ES-I3 (cell line): ENCODE measurements at regions not wholly inside any gene's neighbourhood (a gene's known extent, or its start where the extent isn't known, plus 50 kb on each side); places are given as distances from the start of the nearest gene placed in this dataset.

Experiments used
- H3K36me3 ChIP-seq: 2 replicates; pipeline ENCODE4 v1.6.1; 2013; ENCODE audit warnings: mild to moderate bottlenecking, low read length, control low read depth, moderate library complexity; ENCODE audit not compliant: insufficient read depth
- H3K4me1 ChIP-seq: 2 replicates; pipeline ENCODE4 v1.6.1; 2013; ENCODE audit warnings: mild to moderate bottlenecking, control low read depth, low read length; ENCODE audit not compliant: insufficient read depth
- H3K9ac ChIP-seq: 2 replicates; pipeline ENCODE4 v1.6.1; 2013; ENCODE audit warnings: low read depth, mild to moderate bottlenecking, low read length, moderate library complexity
- H3K9me3 ChIP-seq: 2 replicates; pipeline ENCODE4 v1.6.1; 2013; ENCODE audit warnings: mild to moderate bottlenecking, low read length, moderate library complexity; ENCODE audit not compliant: control insufficient read depth, insufficient read depth

- Histone ChIP-seq H3K4me1 (no peaks in the 10 kb centered on the region), H3K36me3 (no peaks in the 10 kb centered on the region)
These were observed 228.7 kb upstream of the ASIC2 start for GRCh38 chr17:33521784-33522183.

DNA sequence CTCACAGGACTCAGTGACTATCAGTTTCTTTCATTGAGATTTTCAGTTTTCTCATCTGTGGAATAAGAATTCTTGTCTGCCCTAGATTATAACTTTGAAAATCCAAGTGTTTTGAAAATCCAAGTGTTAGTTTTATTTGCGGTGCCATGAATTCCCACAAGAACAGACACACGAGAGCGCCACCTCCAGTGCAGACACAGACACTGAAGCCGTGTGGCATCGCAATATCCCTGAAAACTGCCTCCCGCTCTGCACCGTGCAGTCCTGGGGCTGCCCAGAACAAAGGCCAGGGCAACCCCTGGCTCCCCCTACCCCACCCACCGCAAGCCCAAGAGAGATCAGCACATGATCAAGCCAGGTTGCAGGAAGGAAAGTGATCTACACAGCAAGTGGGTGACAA lies 229.5 kb upstream of the ASIC2 start:
- H3K36me3 ChIP-seq = no peaks in the 10 kb centered on the region
- H3K9me3 ChIP-seq = no peaks in the 10 kb centered on the region
- no peaks in the 10 kb centered on the region for H3K4me1 ChIP-seq
- H3K9ac ChIP-seq = no peak overlapping the region

More at GRCh38 chr17:33521784-33522183, 228.7 kb upstream of the ASIC2 start:
- Histone ChIP-seq H3K9ac (no peak overlapping the region), H3K9me3 (no peaks in the 10 kb centered on the region)

GRCh38 chr17:33523577-33523981 lies 230.5 kb upstream of the ASIC2 start:
- no peaks in the 10 kb centered on the region for H3K9me3 ChIP-seq
- no peak overlapping the region for H3K9ac ChIP-seq
- no peaks in the 10 kb centered on the region for H3K4me1 ChIP-seq
- no peaks in the 10 kb centered on the region for H3K36me3 ChIP-seq

- H3K36me3 ChIP-seq = no peaks in the 10 kb centered on the region
- no peak overlapping the region for H3K9ac ChIP-seq
- H3K4me1 ChIP-seq = no peaks in the 10 kb centered on the region
- no peaks in the 10 kb centered on the region for H3K9me3 ChIP-seq
These were observed 232.1 kb upstream of the ASIC2 start for GRCh38 chr17:33525186-33525585.

DNA sequence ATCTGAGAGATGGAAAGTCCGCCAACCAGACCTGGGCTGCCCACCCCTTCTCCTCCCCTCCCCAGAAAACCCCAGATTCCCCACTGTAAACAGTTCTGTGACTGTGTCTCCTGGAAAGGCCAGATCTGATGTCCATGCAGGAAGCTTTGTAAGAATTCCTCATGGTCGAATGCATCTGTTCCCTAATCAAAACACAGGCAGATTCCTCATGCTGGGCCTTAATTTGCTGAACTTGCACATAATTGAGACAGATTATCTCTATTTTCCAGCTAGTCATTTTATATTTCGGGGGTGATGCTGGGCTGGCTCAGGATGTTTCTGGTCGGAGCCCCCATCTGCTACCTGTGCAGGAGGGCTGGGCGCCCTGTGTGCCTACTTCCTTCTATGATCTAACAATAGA lies 233.6 kb upstream of the ASIC2 start:
- H3K9me3 ChIP-seq = no peaks in the 10 kb centered on the region
- H3K9ac ChIP-seq = no peak overlapping the region
- H3K4me1 ChIP-seq = no peaks in the 10 kb centered on the region
- H3K36me3 ChIP-seq = no peaks in the 10 kb centered on the region

- H3K9ac ChIP-seq = no peak overlapping the region
- H3K36me3 ChIP-seq = no peaks in the 10 kb centered on the region
- no peaks in the 10 kb centered on the region for H3K9me3 ChIP-seq
- no peaks in the 10 kb centered on the region for H3K4me1 ChIP-seq
These were observed 234.2 kb upstream of the ASIC2 start for GRCh38 chr17:33527290-33527689.

- H3K36me3 ChIP-seq = no peaks in the 10 kb centered on the region
These were observed 235.8 kb upstream of the ASIC2 start for GRCh38 chr17:33528846-33529245.

GRCh38 chr17:33529816-33530215 lies 236.7 kb upstream of the ASIC2 start:
- Histone ChIP-seq H3K36me3 (no peaks in the 10 kb centered on the region), H3K9ac (no peak overlapping the region), H3K9me3 (no peaks in the 10 kb centered on the region), H3K4me1 (no peaks in the 10 kb centered on the region)

More at GRCh38 chr17:33528846-33529245, 235.8 kb upstream of the ASIC2 start:
- H3K9me3 ChIP-seq = no peaks in the 10 kb centered on the region
- no peaks in the 10 kb centered on the region for H3K4me1 ChIP-seq
- no peak overlapping the region for H3K9ac ChIP-seq

DNA sequence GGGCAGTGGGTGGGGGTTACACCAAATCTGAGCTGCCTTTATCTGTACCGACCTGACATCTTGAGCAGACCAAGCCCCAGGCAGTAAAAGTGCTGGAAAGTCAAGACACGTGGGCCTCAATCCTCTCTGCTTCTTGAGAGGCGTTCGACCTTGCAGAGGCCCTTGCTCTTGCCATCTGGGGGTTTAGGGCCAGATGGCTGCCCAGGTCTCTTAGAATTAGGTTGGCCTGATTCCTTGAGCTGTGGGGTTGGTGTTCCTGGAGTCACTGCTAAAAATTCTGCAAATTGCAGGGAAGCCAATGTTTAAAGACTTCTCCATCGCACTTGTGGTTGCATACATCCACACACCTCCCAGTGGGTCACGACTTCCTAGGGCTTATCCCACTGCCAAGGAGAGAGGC lies 238.2 kb upstream of the ASIC2 start:
- Histone ChIP-seq H3K9me3 (no peaks in the 10 kb centered on the region), H3K4me1 (no peaks in the 10 kb centered on the region), H3K9ac (no peak overlapping the region), H3K36me3 (no peaks in the 10 kb centered on the region)

- Histone ChIP-seq H3K9me3 (no peaks in the 10 kb centered on the region), H3K4me1 (no peaks in the 10 kb centered on the region), H3K9ac (no peak overlapping the region), H3K36me3 (no peaks in the 10 kb centered on the region)
These were observed 241.0 kb upstream of the ASIC2 start for GRCh38 chr17:33534087-33534486.

GRCh38 chr17:33545124-33545523 lies 252.0 kb upstream of the ASIC2 start:
- Histone ChIP-seq H3K36me3 (no peaks in the 10 kb centered on the region), H3K9ac (no peak overlapping the region), H3K9me3 (no peaks in the 10 kb centered on the region), H3K4me1 (no peaks in the 10 kb centered on the region)

GRCh38 chr17:33550261-33550660 lies 257.2 kb upstream of the ASIC2 start:
- H3K9ac ChIP-seq = no peak overlapping the region
- H3K4me1 ChIP-seq = no peaks in the 10 kb centered on the region
- H3K9me3 ChIP-seq = no peaks in the 10 kb centered on the region
- no peaks in the 10 kb centered on the region for H3K36me3 ChIP-seq

- H3K9me3 ChIP-seq = no peaks in the 10 kb centered on the region
- no peaks in the 10 kb centered on the region for H3K4me1 ChIP-seq
- no peak overlapping the region for H3K9ac ChIP-seq
These were observed 258.0 kb upstream of the ASIC2 start for GRCh38 chr17:33551075-33551474.

GRCh38 chr17:33551911-33552310 lies 258.8 kb upstream of the ASIC2 start:
- H3K9ac ChIP-seq = no peak overlapping the region
- H3K4me1 ChIP-seq = no peaks in the 10 kb centered on the region
- no peaks in the 10 kb centered on the region for H3K9me3 ChIP-seq
- no peaks in the 10 kb centered on the region for H3K36me3 ChIP-seq

More at GRCh38 chr17:33551075-33551474, 258.0 kb upstream of the ASIC2 start:
- no peaks in the 10 kb centered on the region for H3K36me3 ChIP-seq

- Histone ChIP-seq H3K9me3 (no peaks in the 10 kb centered on the region), H3K4me1 (no peaks in the 10 kb centered on the region), H3K9ac (no peak overlapping the region), H3K36me3 (no peaks in the 10 kb centered on the region)
These were observed 267.1 kb upstream of the ASIC2 start for GRCh38 chr17:33560165-33560564.

- Histone ChIP-seq H3K4me1 (no peaks in the 10 kb centered on the region), H3K9me3 (no peaks in the 10 kb centered on the region), H3K36me3 (no peaks in the 10 kb centered on the region), H3K9ac (no peak overlapping the region)
These were observed 267.8 kb upstream of the ASIC2 start for GRCh38 chr17:33560871-33561270.
